SIG-M5 treated with dmso at 0.1 percent for 504 hours (cell line): ENCODE measurements at regions not wholly inside any gene's neighbourhood (a gene's known extent, or its start where the extent isn't known, plus 50 kb on each side); places are given as distances from the start of the nearest gene placed in this dataset.
"Not testable (repeated sequence)": the region's sequence is repeated elsewhere in the genome, so short reads cannot be mapped to it uniquely, and the experiment has no call there.

Source experiments
- DNase-seq: peaks from one replicate; lab custom pipeline; 2025; ENCODE audit not compliant: unreplicated experiment; lab: John Stamatoyannopoulos, UW

DNA sequence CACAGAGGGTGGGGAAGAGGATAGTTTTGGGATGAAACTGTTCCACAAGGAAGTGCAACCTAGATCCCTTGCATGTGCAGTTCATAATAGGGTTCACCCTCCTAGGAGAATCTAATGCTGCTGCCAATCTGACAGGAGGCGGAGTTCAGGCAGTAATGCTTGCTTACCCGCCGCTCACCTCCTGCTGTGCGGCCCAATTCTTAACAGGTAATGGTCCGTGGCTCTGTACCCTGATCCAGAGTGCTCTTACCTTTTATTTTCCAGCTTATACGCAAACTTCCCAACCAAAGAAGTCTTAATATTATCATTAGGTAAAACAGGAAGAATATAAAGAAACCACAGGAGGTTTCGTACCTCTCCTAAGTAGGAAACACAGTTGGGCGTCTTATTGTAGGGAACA lies 82.7 kb upstream of the CD302 start:
- DNase-seq: no peak

GRCh38 chr2:159879051-159879604 lies 81.1 kb upstream of the CD302 start:
- peak; percentile 35 for DNase-seq

- DNase-seq: no peak
Observed at GRCh38 chr2:159875083-159875482, 77.1 kb upstream of the CD302 start.

GRCh38 chr2:159873258-159873657 lies 75.2 kb upstream of the CD302 start:
- peak; percentile 81 for DNase-seq

GRCh38 chr2:159872353-159872752 lies 74.3 kb upstream of the CD302 start:
- DNase-seq: no peak

- not testable (repeated sequence) for DNase-seq
Observed at GRCh38 chr2:159868598-159869159, 70.7 kb upstream of the CD302 start.

- DNase-seq: no peak
Observed at GRCh38 chr2:159867567-159868361, 69.8 kb upstream of the CD302 start.

DNA sequence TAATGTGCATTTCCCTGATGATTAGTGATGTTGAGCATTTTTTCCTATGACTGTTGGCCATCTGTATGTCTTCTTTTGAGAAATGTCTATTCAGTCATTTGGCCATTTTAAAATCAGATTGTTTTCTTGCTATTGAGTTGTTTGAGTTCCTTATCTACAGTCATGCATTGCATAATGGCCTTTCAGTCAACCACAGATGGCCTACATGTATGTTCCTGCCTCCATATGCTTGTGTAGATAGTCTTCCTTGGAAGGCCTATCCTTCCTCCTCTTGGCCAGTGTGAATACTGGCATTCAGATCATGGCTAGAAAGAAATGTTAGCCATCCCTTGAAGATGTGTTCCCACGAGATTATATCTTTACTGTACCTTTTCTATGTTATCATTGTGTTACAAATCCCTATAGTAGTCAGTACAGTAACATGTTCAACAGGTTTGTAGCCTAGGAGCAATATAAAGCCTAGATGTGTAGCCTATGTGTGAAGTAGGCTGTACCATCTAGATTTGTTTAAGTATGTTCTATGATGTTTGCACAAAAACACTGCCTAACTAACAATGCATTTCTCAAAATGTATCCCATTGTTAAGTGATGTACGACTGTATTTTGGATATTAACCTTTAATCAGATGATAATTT lies 65.6 kb upstream of the CD302 start:
- DNase-seq: no peak

GRCh38 chr2:159860581-159861310 lies 62.7 kb upstream of the CD302 start:
- no peak for DNase-seq

GRCh38 chr2:159859583-159859982 lies 61.6 kb upstream of the CD302 start:
- no peak for DNase-seq

GRCh38 chr2:159856760-159857159 lies 58.8 kb upstream of the CD302 start:
- no peak for DNase-seq

DNA sequence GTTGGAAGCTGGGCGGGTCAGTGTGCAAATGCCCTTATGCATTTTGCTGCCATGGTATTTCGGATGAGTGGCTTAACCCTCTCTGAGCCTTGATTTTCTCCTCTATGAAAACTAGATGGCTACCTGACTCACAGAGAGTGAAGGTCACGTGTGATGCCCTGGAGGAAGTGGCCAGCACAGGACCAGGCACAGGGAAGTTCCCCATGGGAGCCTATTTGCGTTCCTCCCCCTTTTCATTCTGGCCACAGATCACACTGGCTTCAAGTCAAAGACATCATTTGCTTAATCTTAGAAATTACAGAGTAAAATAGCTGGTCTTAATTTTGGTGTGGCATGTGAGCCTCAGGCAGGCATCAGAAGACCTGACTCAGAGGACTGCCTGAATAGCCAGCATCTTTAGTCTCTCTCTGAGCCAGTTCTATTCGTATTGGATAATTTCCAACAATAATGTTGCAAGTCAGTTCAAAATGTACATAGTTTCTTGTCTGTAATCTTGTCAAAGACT lies 57.6 kb upstream of the CD302 start:
- no peak for DNase-seq

- DNase-seq: no peak
Observed at GRCh38 chr2:159855143-159855542, 57.1 kb upstream of the CD302 start.

DNA sequence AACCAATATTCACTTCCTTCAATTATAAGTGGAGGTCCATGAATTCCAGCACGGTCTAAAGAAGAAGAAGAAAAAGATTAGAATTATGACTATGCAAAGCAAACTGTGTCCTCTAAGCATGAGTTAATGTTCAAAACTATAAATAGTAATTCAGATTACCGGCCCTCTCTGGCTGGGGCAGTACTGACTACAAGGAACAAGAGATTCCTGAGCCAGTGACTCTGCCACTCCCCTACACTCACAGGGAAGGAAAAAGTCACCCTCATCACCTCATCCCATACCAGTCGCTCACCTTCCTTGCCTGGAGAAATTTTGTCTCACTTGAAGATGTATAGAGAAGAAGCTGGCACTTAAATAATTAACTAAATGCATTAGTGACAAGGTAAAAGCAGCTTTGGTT lies 56.5 kb upstream of the CD302 start:
- DNase-seq: no peak

DNA sequence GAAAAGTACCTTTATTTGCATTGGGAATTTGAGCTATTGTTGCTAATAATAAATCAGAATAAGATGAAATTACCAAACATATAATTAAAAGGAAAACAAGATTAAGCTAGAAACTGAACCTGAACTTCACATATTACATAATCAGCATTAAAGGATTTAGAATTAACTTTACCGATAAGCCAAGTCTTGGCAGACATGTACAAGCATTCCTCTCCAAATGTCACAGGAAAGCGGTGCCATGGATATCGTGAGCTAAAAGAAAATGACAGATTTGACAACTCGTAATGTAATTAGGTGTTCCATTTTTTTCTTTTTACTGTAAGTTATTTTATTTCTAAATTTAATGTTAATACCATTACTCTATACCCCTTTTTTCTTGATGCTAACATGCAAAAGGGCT lies 55.1 kb upstream of the CD302 start:
- no peak for DNase-seq

- DNase-seq: no peak
Observed at GRCh38 chr2:159851941-159852340, 53.9 kb upstream of the CD302 start.

DNA sequence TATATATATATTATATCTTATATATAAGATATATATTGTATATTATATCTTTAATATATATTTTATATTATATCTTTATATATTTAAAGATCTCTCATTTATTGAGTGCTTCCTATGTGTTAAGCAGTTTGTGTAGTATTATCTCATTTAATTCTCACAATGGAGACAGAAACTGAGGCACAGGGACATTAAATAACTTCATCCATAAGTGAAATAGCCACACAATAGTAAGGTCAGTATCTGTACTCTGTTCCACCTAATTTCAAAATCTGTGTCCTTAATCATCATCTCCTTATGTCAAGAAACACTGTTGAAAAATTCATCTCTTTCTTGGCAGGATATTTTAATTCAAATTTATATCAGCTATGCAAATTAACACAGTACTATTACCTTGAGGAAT lies 52.8 kb upstream of the CD302 start:
- DNase-seq: no peak

DNA sequence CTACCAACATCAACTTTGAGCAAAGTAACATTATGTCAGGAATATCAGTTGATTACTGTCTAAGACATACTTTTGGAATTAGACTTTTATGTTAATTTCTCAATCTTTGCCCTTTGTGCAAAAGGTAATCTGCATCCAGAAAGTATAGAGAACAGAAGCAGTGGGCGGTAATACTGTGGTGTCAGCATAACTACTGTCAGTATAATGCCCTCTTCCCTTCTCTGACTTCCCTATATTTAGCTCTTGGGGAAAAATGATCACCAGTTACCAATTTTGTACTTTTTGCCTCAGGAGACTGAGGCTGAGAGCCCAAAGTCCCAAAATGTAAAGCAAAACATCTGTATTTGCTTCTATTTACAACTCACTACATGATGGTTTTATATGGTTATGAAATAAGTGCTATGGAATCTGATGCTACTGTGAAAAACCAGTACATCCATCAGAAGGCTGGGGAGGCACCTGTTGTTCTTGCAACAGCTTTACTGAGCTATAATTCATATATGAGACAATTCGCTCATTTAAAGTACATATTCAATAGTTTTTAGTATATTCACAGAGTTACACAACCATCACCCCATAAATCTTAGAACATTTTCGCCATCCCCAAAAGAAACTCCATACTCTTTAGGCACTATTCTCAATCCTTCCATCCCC lies 51.3 kb upstream of the CD302 start:
- DNase-seq: no peak
